ENCODE measurements at regions not wholly inside any gene's neighbourhood (a gene's known extent, or its start where the extent isn't known, plus 50 kb on each side); places are given as distances from the start of the nearest gene placed in this dataset.

GRCh38 chr9:88801214-88801796, 190.0 kb upstream of the S1PR3 start:
- Histone ChIP-seq H3K36me3 (ENCODE audit: low read depth) (no peaks in the 10 kb centered on the region), H3K4me1 (ENCODE audit: insufficient read depth, poor library complexity, severe bottlenecking) (peaks cover 9% of the 10 kb centered on the region), H3K27me3 (ENCODE audit: insufficient read depth, poor library complexity, severe bottlenecking) (no peaks in the 10 kb centered on the region), H3K4me3 (ENCODE audit: severe bottlenecking) (no peak overlapping the region), H3K9me3 (ENCODE audit: severe bottlenecking) (no peaks in the 10 kb centered on the region), H3K27ac (ENCODE audit: poor library complexity, severe bottlenecking) (no peak overlapping the region)
- TF ChIP-seq CTCF (IDR thresholded peaks at IDR 0.05; ENCODE audit: poor library complexity, severe bottlenecking), result no peak
- DNase-seq (ENCODE audit: low spot score) (no peak), ATAC-seq (ENCODE audit: low read depth) (no peak)

- ATAC-seq (ENCODE audit: low read depth), result no peak
- Histone ChIP-seq H3K27me3 (ENCODE audit: insufficient read depth, poor library complexity, severe bottlenecking) (no peaks in the 10 kb centered on the region), H3K4me1 (ENCODE audit: insufficient read depth, poor library complexity, severe bottlenecking) (peaks cover 9% of the 10 kb centered on the region), H3K27ac (ENCODE audit: poor library complexity, severe bottlenecking) (no peak overlapping the region), H3K36me3 (ENCODE audit: low read depth) (no peaks in the 10 kb centered on the region), H3K4me3 (ENCODE audit: severe bottlenecking) (no peak overlapping the region), H3K9me3 (ENCODE audit: severe bottlenecking) (no peaks in the 10 kb centered on the region)
- no peak for TF ChIP-seq CTCF (IDR thresholded peaks at IDR 0.05; ENCODE audit: poor library complexity, severe bottlenecking)
- DNase-seq (ENCODE audit: low spot score), result no peak
Measured at GRCh38 chr9:88802533-88802932, 188.7 kb upstream of the S1PR3 start.

GRCh38 chr9:88803546-88804253, 187.6 kb upstream of the S1PR3 start:
- no peak overlapping the region for H3K4me3 ChIP-seq (ENCODE audit: severe bottlenecking)
- TF ChIP-seq CTCF (IDR thresholded peaks at IDR 0.05; ENCODE audit: poor library complexity, severe bottlenecking), result no peak
- no peak for DNase-seq (ENCODE audit: low spot score)
- no peaks in the 10 kb centered on the region for H3K36me3 ChIP-seq (ENCODE audit: low read depth)
- H3K4me1 ChIP-seq (ENCODE audit: insufficient read depth, poor library complexity, severe bottlenecking), result peaks cover 9% of the 10 kb centered on the region
- peak; percentile 35; the same call in 2 of the 3 replicates for ATAC-seq (ENCODE audit: low read depth)
- no peaks in the 10 kb centered on the region for H3K27me3 ChIP-seq (ENCODE audit: insufficient read depth, poor library complexity, severe bottlenecking)
- H3K9me3 ChIP-seq (ENCODE audit: severe bottlenecking), result no peaks in the 10 kb centered on the region
- peak overlapping the region; percentile 10 for H3K27ac ChIP-seq (ENCODE audit: poor library complexity, severe bottlenecking)

GRCh38 chr9:88804254-88804596, 187.0 kb upstream of the S1PR3 start:
- ATAC-seq (ENCODE audit: low read depth), result peak; percentile 42
- no peaks in the 10 kb centered on the region for H3K36me3 ChIP-seq (ENCODE audit: low read depth)
- peaks cover 9% of the 10 kb centered on the region for H3K4me1 ChIP-seq (ENCODE audit: insufficient read depth, poor library complexity, severe bottlenecking)
- no peak for TF ChIP-seq CTCF (IDR thresholded peaks at IDR 0.05; ENCODE audit: poor library complexity, severe bottlenecking)
- no peaks in the 10 kb centered on the region for H3K27me3 ChIP-seq (ENCODE audit: insufficient read depth, poor library complexity, severe bottlenecking)
- no peak overlapping the region for H3K4me3 ChIP-seq (ENCODE audit: severe bottlenecking)
- no peaks in the 10 kb centered on the region for H3K9me3 ChIP-seq (ENCODE audit: severe bottlenecking)
- peak overlapping the region; percentile 10 for H3K27ac ChIP-seq (ENCODE audit: poor library complexity, severe bottlenecking)
- DNase-seq (ENCODE audit: low spot score), result no peak

All from RWPE2 (cell line).